Coronary artery (tissue), 2 donors: ENCODE measurements at regions not wholly inside any gene's neighbourhood (a gene's known extent, or its start where the extent isn't known, plus 50 kb on each side); places are given as distances from the start of the nearest gene placed in this dataset.

ENCODE experiments used
- DNase-seq: peaks from one replicate; pipeline ENCODE4 v3.0.0-alpha.2; 2017; ENCODE audit warnings: low spot score
- H3K27ac ChIP-seq, 2 donors: fragments of 200-600 bp; sonication (generic); one replicate each; pipeline ENCODE4 v1.5.1; 2016 to 2019
- H3K4me3 ChIP-seq: fragments of 200-600 bp; sonication (generic); 2 replicates; pipeline ENCODE4 v1.5.1; 2016; ENCODE audit warnings: mild to moderate bottlenecking, moderate library complexity
- TF ChIP-seq, protein P1 (sequence below): fragments of 200-600 bp; sonication (generic); IDR thresholded peaks from one replicate; pipeline ENCODE4 v1.5.1; 2019; ENCODE audit warnings: antibody characterized with exemption

DNA sequence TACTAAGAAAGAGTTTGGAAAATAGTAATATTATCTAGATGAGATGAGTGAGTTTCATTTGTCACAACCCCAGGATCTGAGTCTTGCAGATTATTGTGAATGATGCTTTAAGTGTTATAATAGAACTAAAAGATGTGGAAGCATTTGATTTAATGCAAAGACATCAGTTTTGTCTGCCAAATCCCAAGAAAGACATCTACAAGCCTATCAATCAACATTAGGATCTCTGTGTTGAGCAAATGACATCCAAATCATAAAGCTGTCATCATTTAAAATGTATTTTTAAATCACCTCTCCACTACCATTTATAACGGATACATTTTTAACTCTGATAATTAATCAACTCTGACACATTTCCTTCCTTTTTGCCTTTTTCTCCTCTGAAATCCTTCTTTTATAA is 310.8 kb upstream of the SLIT2 start:
- H3K27ac ChIP-seq: no peak overlapping the region
- no peak for DNase-seq
- TF ChIP-seq, protein P1, sequence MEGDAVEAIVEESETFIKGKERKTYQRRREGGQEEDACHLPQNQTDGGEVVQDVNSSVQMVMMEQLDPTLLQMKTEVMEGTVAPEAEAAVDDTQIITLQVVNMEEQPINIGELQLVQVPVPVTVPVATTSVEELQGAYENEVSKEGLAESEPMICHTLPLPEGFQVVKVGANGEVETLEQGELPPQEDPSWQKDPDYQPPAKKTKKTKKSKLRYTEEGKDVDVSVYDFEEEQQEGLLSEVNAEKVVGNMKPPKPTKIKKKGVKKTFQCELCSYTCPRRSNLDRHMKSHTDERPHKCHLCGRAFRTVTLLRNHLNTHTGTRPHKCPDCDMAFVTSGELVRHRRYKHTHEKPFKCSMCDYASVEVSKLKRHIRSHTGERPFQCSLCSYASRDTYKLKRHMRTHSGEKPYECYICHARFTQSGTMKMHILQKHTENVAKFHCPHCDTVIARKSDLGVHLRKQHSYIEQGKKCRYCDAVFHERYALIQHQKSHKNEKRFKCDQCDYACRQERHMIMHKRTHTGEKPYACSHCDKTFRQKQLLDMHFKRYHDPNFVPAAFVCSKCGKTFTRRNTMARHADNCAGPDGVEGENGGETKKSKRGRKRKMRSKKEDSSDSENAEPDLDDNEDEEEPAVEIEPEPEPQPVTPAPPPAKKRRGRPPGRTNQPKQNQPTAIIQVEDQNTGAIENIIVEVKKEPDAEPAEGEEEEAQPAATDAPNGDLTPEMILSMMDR: no peak
- no peak overlapping the region for H3K4me3 ChIP-seq

GRCh38 chr4:19936476-19936875 is 315.2 kb upstream of the SLIT2 start:
- TF ChIP-seq, protein P1: no peak
- Histone ChIP-seq H3K4me3 (no peak overlapping the region), H3K27ac (no peak overlapping the region)
- no peak for DNase-seq

- Histone ChIP-seq H3K27ac (no peak overlapping the region), H3K4me3 (no peak overlapping the region)
- DNase-seq: no peak
- TF ChIP-seq, protein P1: no peak
Observed at GRCh38 chr4:19930742-19931141, 321.0 kb upstream of the SLIT2 start.

- Histone ChIP-seq H3K27ac (no peak overlapping the region), H3K4me3 (no peak overlapping the region)
- no peak for DNase-seq
- TF ChIP-seq, protein P1: no peak
Observed at GRCh38 chr4:19927381-19927780, 324.3 kb upstream of the SLIT2 start.

DNA sequence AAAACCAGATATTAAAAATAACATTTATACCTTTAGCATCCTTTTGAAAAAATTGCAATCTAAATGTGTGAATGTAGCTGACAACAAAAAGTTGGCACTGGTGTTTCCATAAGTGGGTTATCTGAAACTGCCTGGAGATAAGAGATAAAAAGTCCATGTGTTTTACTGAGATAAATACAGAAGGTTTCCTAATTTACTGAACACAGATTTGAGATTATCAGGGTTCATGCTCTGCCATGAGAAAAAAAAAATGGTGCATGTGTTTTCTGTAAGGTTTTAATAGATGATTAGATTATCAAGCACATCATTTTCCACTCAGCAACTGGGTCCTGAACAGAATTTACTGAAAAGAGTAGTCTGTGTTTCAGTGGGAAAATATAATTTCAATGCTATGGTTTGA is 326.2 kb upstream of the SLIT2 start:
- TF ChIP-seq, protein P1: no peak
- H3K4me3 ChIP-seq: no peak overlapping the region
- DNase-seq: no peak
- H3K27ac ChIP-seq: no peak overlapping the region

DNA sequence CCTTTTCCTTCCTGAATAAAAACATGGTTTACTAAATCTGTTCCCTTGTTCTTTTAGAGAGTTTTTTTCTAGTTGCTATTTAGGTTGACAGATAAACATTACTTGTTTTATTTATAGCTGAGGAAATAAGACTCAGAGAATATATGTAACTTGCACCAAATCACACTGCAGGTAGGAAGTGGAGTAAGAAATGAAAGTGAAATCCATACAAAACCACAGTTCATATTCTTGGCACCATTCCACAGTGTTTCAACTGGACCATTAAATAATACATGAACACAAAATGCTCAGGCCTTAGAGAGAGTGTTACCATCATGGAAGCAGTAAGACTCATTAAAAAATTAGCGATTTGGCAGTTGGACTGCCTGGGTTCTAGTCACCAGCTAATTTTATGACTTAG is 326.9 kb upstream of the SLIT2 start:
- TF ChIP-seq, protein P1: no peak
- no peak for DNase-seq
- Histone ChIP-seq H3K4me3 (no peak overlapping the region), H3K27ac (no peak overlapping the region)

DNA sequence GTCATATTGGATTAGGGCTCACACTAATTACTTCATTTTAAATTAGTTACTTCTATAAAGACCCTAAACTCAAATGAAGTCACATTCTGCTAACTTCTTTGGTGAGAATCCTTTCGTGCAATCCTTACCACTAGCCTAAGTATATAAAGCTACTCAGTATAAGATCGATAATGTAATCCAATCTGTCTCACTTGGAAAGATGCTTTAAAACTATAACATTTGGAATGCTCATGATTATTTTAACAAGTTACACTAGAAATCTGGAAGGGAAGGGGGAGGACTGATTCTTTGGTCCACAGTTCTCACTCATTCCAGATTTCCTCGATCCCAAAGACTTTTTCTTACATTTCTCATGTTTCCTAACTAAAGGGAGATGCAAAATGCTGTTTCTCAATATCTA is 336.4 kb upstream of the SLIT2 start:
- no peak for DNase-seq
- TF ChIP-seq, protein P1: no peak
- no peak overlapping the region for H3K4me3 ChIP-seq
- no peak overlapping the region for H3K27ac ChIP-seq
